T-cell (primary cell): ENCODE measurements at regions not wholly inside any gene's neighbourhood (a gene's known extent, or its start where the extent isn't known, plus 50 kb on each side); places are given as distances from the start of the nearest gene placed in this dataset.
A peak's percentile ranks its signal among the peaks of the same experiment; 100 is the strongest.

Source experiments
- ATAC-seq, 4 experiments: fragments of 200-7000 bp in 3 of 4; fragments of 150-1000 bp in 1 of 4; cut with Tn5 transposase; replicated peaks in 1 of 4; 1 replicate in 3 of 4; 2 replicates in 1 of 4; pipeline ENCODE4 v1.10.0; 2021; ENCODE audit warnings: moderate library complexity in 3 of 4, mild to moderate bottlenecking in 2 of 4, moderate number of reproducible peaks in 1 of 4
- CTCF ChIA-PET, 2 donors: fragments of 300-600 bp; sonication (Branson Sonifier 250); formaldehyde crosslinking; loops; one replicate each; lab custom pipeline; 2022; ENCODE audit warnings: antibody characterized with exemption in 2 of 2; lab: Charles Lee
- POLR2A ChIA-PET, 2 donors: fragments of 300-600 bp; sonication (Branson Sonifier 250); formaldehyde crosslinking; loops; one replicate each; lab custom pipeline; 2022; ENCODE audit warnings: antibody characterized with exemption in 2 of 2; lab: Charles Lee
- DNase-seq, 35 experiments: peaks; one replicate each; pipeline versions ENCODE4 v3.0.0 to v3.0.0-alpha.2; 2013 to 2023
- H3K27ac ChIP-seq: one replicate; pipeline ENCODE4 v1.5.1; 2013; ENCODE audit warnings: low read length
- H3K27me3 ChIP-seq, 2 experiments: replicated peaks in 1 of 2; 1 replicate in 1 of 2; 2 replicates in 1 of 2; pipeline versions ENCODE4 v1.6.1 to v1.7.0; 2013; ENCODE audit warnings: low read length in 1 of 2, mixed read lengths in 1 of 2; ENCODE audit not compliant: control insufficient read depth in 2 of 2, insufficient read depth in 2 of 2; ENCODE audit errors: extremely low read depth in 1 of 2
- H3K36me3 ChIP-seq, 2 donors: 1 replicate in 1 of 2; 2 replicates in 1 of 2; pipeline versions ENCODE4 v1.6.1 to v1.7.0; 2013; ENCODE audit warnings: low read length in 1 of 2; ENCODE audit not compliant: control insufficient read depth in 2 of 2, insufficient read depth in 1 of 2; ENCODE audit errors: extremely low read depth in 1 of 2
- H3K4me1 ChIP-seq, 2 experiments: 1 replicate in 1 of 2; 2 replicates in 1 of 2; pipeline versions ENCODE4 v1.6.1 to v1.7.0; 2013; ENCODE audit warnings: low read length in 2 of 2, mixed read lengths in 1 of 2; ENCODE audit not compliant: insufficient read depth in 2 of 2, control insufficient read depth in 1 of 2; ENCODE audit errors: extremely low read depth in 1 of 2
- H3K4me3 ChIP-seq, 2 donors: 1 replicate in 1 of 2; 2 replicates in 1 of 2; pipeline versions ENCODE4 v1.5.1 to v1.7.0; 2013; ENCODE audit warnings: mild to moderate bottlenecking in 2 of 2, low read length in 1 of 2, moderate library complexity in 1 of 2; ENCODE audit not compliant: control insufficient read depth in 1 of 2; ENCODE audit errors: extremely low read depth in 1 of 2
- H3K9me3 ChIP-seq: 2 replicates; pipeline ENCODE4 v1.7.0; 2013
- H3K27ac Mint-ChIP-seq, 2 donors: one replicate each; pipeline ENCODE4 v1.8.0; 2020 to 2021; ENCODE audit warnings: mild to moderate bottlenecking in 2 of 2, mixed read lengths in 2 of 2
- H3K27me3 Mint-ChIP-seq, 2 donors: one replicate each; pipeline ENCODE4 v1.8.0; 2021 to 2022; ENCODE audit warnings: mixed read lengths in 2 of 2
- H3K36me3 Mint-ChIP-seq: one replicate; pipeline ENCODE4 v1.8.0; 2021; ENCODE audit warnings: mixed read lengths
- H3K4me1 Mint-ChIP-seq, 3 donors: one replicate each; pipeline ENCODE4 v1.8.0; 2020 to 2022; ENCODE audit warnings: mixed read lengths in 3 of 3, mild to moderate bottlenecking in 1 of 3
- H3K4me3 Mint-ChIP-seq, 3 donors: one replicate each; pipeline ENCODE4 v1.8.0; 2020 to 2022; ENCODE audit warnings: mild to moderate bottlenecking in 3 of 3, mixed read lengths in 3 of 3, moderate library complexity in 3 of 3
- H3K9me3 Mint-ChIP-seq, 3 donors: one replicate each; pipeline ENCODE4 v1.8.0; 2020 to 2022; ENCODE audit warnings: mixed read lengths in 3 of 3
- WGBS: methylation state at CpG from one replicate; pipeline ENCODE4 v1.1.5; 2013; ENCODE audit warnings: missing lambda C conversion rate; ENCODE audit not compliant: insufficient coverage; 5-methylcytosine and 5-hydroxymethylcytosine counted together

GRCh38 chr17:70271672-70272071, 102.3 kb downstream of the KCNJ2 start:
- no peaks in the 10 kb centered on the region for H3K27me3 Mint-ChIP-seq
- peaks cover 0 to 7% (median 5%) of the 10 kb centered on the region in 3 donors for H3K9me3 Mint-ChIP-seq
- no peak overlapping the region for H3K4me3 Mint-ChIP-seq
- Histone ChIP-seq H3K9me3 (no peaks in the 10 kb centered on the region), H3K27me3 (no peaks in the 10 kb centered on the region), H3K36me3 (no peaks in the 10 kb centered on the region), H3K4me3 (no peak overlapping the region), H3K27ac (no peak overlapping the region), H3K4me1 (no peaks in the 10 kb centered on the region)
- no CpG with 5 or more reads among the region's 3 CpGs for WGBS
- CTCF ChIA-PET = interaction anchor here in 1 of 2 donors (0.6 kb wide), 1 partner anchor 12 kb away, joined by 3 read pairs; no protein-coding TSS in a partner anchor
- no peak for ATAC-seq
- DNase-seq = no peak
- POLR2A ChIA-PET = no interaction called here
- H3K36me3 Mint-ChIP-seq = no peaks in the 10 kb centered on the region
- H3K4me1 Mint-ChIP-seq = no peaks in the 10 kb centered on the region
- H3K27ac Mint-ChIP-seq = no peak overlapping the region

- no CpG with 5 or more reads among the region's 2 CpGs for WGBS
- Histone ChIP-seq H3K27ac (no peak overlapping the region), H3K4me1 (no peaks in the 10 kb centered on the region), H3K27me3 (no peaks in the 10 kb centered on the region), H3K36me3 (no peaks in the 10 kb centered on the region), H3K9me3 (no peaks in the 10 kb centered on the region), H3K4me3 (no peak overlapping the region)
- ChIA-PET POLR2A (no interaction called here), CTCF (no interaction called here)
- no peak for ATAC-seq
- Mint-ChIP-seq H3K4me1 (no peaks in the 10 kb centered on the region), H3K4me3 (no peak overlapping the region), H3K27me3 (no peaks in the 10 kb centered on the region), H3K27ac (no peak overlapping the region), H3K9me3 (peaks cover 0 to 1% (median 0%) of the 10 kb centered on the region in 3 donors), H3K36me3 (no peaks in the 10 kb centered on the region)
- no peak for DNase-seq
Measured at GRCh38 chr17:70274255-70274654, 104.9 kb downstream of the KCNJ2 start.

GRCh38 chr17:70276906-70277305, 107.6 kb downstream of the KCNJ2 start:
- no peak overlapping the region for H3K27ac ChIP-seq
- CTCF ChIA-PET = no interaction called here
- H3K27me3 ChIP-seq = no peaks in the 10 kb centered on the region
- DNase-seq (no peak), ATAC-seq (no peak)
- no peak overlapping the region for H3K4me3 ChIP-seq
- no peaks in the 10 kb centered on the region for H3K4me1 ChIP-seq
- Mint-ChIP-seq H3K4me3 (no peak overlapping the region), H3K4me1 (no peaks in the 10 kb centered on the region), H3K27me3 (no peaks in the 10 kb centered on the region), H3K9me3 (peaks cover 0 to 5% (median 0%) of the 10 kb centered on the region in 3 donors), H3K36me3 (no peaks in the 10 kb centered on the region), H3K27ac (no peak overlapping the region)
- POLR2A ChIA-PET = no interaction called here
- WGBS = 73% methylated on average over 2 of the region's 2 CpGs
- H3K9me3 ChIP-seq = no peaks in the 10 kb centered on the region
- no peaks in the 10 kb centered on the region for H3K36me3 ChIP-seq

GRCh38 chr17:70278844-70279462, 109.6 kb downstream of the KCNJ2 start:
- 100% methylated on average over 2 of the region's 5 CpGs for WGBS
- Mint-ChIP-seq H3K27me3 (no peaks in the 10 kb centered on the region), H3K4me1 (no peaks in the 10 kb centered on the region), H3K4me3 (no peak overlapping the region), H3K27ac (no peak overlapping the region), H3K9me3 (peaks cover 0 to 5% (median 4%) of the 10 kb centered on the region in 3 donors), H3K36me3 (no peaks in the 10 kb centered on the region)
- ChIA-PET POLR2A (no interaction called here), CTCF (interaction anchor here in 1 of 2 donors (0.6 to 0.7 kb wide), 2 partner anchors 51 to 1758 kb away, joined by 3 to 4 read pairs; no protein-coding TSS in a partner anchor)
- Histone ChIP-seq H3K27ac (no peak overlapping the region), H3K4me3 (no peak overlapping the region), H3K27me3 (no peaks in the 10 kb centered on the region), H3K36me3 (no peaks in the 10 kb centered on the region), H3K4me1 (no peaks in the 10 kb centered on the region), H3K9me3 (no peaks in the 10 kb centered on the region)
- ATAC-seq = no peak
- no peak for DNase-seq

GRCh38 chr17:70286391-70286790, 117.1 kb downstream of the KCNJ2 start:
- Histone ChIP-seq H3K9me3 (no peaks in the 10 kb centered on the region), H3K36me3 (no peaks in the 10 kb centered on the region), H3K4me3 (no peak overlapping the region), H3K27ac (no peak overlapping the region), H3K27me3 (no peaks in the 10 kb centered on the region), H3K4me1 (no peaks in the 10 kb centered on the region)
- no peaks in the 10 kb centered on the region for H3K4me1 Mint-ChIP-seq
- H3K27ac Mint-ChIP-seq = no peak overlapping the region
- no peaks in the 10 kb centered on the region for H3K36me3 Mint-ChIP-seq
- ChIA-PET POLR2A (no interaction called here), CTCF (no interaction called here)
- peaks cover 0 to 8% (median 3%) of the 10 kb centered on the region in 3 donors for H3K9me3 Mint-ChIP-seq
- WGBS = no CpG with 5 or more reads among the region's 3 CpGs
- no peak overlapping the region for H3K4me3 Mint-ChIP-seq
- no peak for ATAC-seq
- DNase-seq = no peak
- no peaks in the 10 kb centered on the region for H3K27me3 Mint-ChIP-seq

GRCh38 chr17:70288540-70289290, 119.4 kb downstream of the KCNJ2 start:
- ChIA-PET CTCF (no interaction called here), POLR2A (no interaction called here)
- H3K4me3 ChIP-seq = no peak overlapping the region
- H3K27ac ChIP-seq = no peak overlapping the region
- Mint-ChIP-seq H3K4me1 (no peaks in the 10 kb centered on the region), H3K27ac (no peak overlapping the region), H3K27me3 (no peaks in the 10 kb centered on the region), H3K4me3 (no peak overlapping the region), H3K36me3 (no peaks in the 10 kb centered on the region), H3K9me3 (peaks cover 2 to 7% (median 4%) of the 10 kb centered on the region in 3 donors)
- DNase-seq (peak in 5 of 35 experiments; percentile 0 to 7 (median 2)), ATAC-seq (no peak)
- no peaks in the 10 kb centered on the region for H3K27me3 ChIP-seq
- no CpG with 5 or more reads among the region's 3 CpGs for WGBS
- H3K36me3 ChIP-seq = no peaks in the 10 kb centered on the region
- no peaks in the 10 kb centered on the region for H3K9me3 ChIP-seq
- no peaks in the 10 kb centered on the region for H3K4me1 ChIP-seq
